ENCODE measurements at regions not wholly inside any gene's neighbourhood (a gene's known extent, or its start where the extent isn't known, plus 50 kb on each side); places are given as distances from the start of the nearest gene placed in this dataset.
"Not testable (repeated sequence)": the region's sequence is repeated elsewhere in the genome, so short reads cannot be mapped to it uniquely, and the experiment has no call there.

- no peak overlapping the region for H3K27ac ChIP-seq (ENCODE audit: low read depth in 2 of 2, low read length in 1 of 2)
- H3K4me3 ChIP-seq (ENCODE audit: low read depth in 1 of 2, low read length in 2 of 2): no peak overlapping the region
- no peaks in the 10 kb centered on the region for H3K27me3 ChIP-seq (ENCODE audit: control insufficient read depth in 1 of 2, insufficient read depth in 2 of 2, low read length in 2 of 2)
- no peaks in the 10 kb centered on the region for H3K9me3 ChIP-seq (ENCODE audit: control insufficient read depth in 2 of 2, insufficient read depth in 1 of 2, low read depth in 1 of 2, low read length in 1 of 2)
- 9 to 13% methylated on average over 29 of the region's 29 CpGs for WGBS, 2 donors
- H3K4me1 ChIP-seq (ENCODE audit: control insufficient read depth in 2 of 2, insufficient read depth in 2 of 2, low read length in 1 of 2): peaks cover 0 to 2% of the 10 kb centered on the region in 2 donors
- no peaks in the 10 kb centered on the region for H3K36me3 ChIP-seq (ENCODE audit: control insufficient read depth in 2 of 2, insufficient read depth in 2 of 2, low read length in 1 of 2)
These were observed 468.3 kb downstream of the AACS start for GRCh38 chr12:125533434-125534029.

GRCh38 chr12:125538401-125539199 lies 473.4 kb downstream of the AACS start:
- H3K27ac ChIP-seq (ENCODE audit: low read depth in 2 of 2, low read length in 1 of 2): no peak overlapping the region
- WGBS, 2 donors: 77 to 78% methylated on average over 11 of the region's 11 CpGs

DNA sequence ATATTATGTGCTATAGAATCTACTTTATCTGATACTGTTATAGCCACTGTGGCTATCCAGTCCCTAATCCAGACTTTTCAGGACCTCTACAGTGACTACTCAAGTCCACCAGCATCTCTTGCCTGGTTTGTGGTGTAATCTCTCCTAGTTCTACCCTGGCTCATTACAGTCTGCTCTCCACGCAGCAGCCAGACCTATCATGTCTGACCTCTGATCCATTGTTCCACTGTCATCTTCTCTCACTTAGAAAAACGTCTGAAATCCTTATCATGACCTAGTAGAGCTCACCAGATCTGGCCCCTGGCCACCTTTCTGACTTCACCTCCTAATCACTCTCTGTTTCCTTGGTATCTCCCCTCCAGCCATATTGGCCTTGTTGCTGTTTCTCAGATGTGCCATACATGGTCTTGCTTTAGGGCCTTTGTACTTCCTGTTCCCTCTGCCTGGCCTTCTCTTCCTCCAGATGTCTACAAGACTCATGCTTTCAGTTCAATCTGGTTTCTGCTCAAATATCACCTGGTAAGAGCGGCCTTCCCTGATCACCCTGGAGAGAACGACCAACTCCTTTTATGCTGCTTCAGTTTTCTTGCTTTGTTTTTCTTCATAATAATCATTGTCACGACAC lies 475.5 kb downstream of the AACS start:
- 61 to 66% methylated on average over 5 of the region's 5 CpGs for WGBS, 2 donors
- Histone ChIP-seq H3K27me3 (ENCODE audit: control insufficient read depth in 1 of 2, insufficient read depth in 2 of 2, low read length in 2 of 2) (no peaks in the 10 kb centered on the region), H3K9me3 (ENCODE audit: control insufficient read depth in 2 of 2, insufficient read depth in 1 of 2, low read depth in 1 of 2, low read length in 1 of 2) (no peaks in the 10 kb centered on the region), H3K4me3 (ENCODE audit: low read depth in 1 of 2, low read length in 2 of 2) (no peak overlapping the region), H3K27ac (ENCODE audit: low read depth in 2 of 2, low read length in 1 of 2) (no peak overlapping the region), H3K36me3 (ENCODE audit: control insufficient read depth in 2 of 2, insufficient read depth in 2 of 2, low read length in 1 of 2) (no peaks in the 10 kb centered on the region), H3K4me1 (ENCODE audit: control insufficient read depth in 2 of 2, insufficient read depth in 2 of 2, low read length in 1 of 2) (no peaks in the 10 kb centered on the region)

More at GRCh38 chr12:125538401-125539199, 473.4 kb downstream of the AACS start:
- Histone ChIP-seq H3K9me3 (ENCODE audit: control insufficient read depth in 2 of 2, insufficient read depth in 1 of 2, low read depth in 1 of 2, low read length in 1 of 2) (no peaks in the 10 kb centered on the region), H3K27me3 (ENCODE audit: control insufficient read depth in 1 of 2, insufficient read depth in 2 of 2, low read length in 2 of 2) (no peaks in the 10 kb centered on the region), H3K36me3 (ENCODE audit: control insufficient read depth in 2 of 2, insufficient read depth in 2 of 2, low read length in 1 of 2) (no peaks in the 10 kb centered on the region), H3K4me3 (ENCODE audit: low read depth in 1 of 2, low read length in 2 of 2) (no peak overlapping the region), H3K4me1 (ENCODE audit: control insufficient read depth in 2 of 2, insufficient read depth in 2 of 2, low read length in 1 of 2) (peaks cover 0 to under 1% of the 10 kb centered on the region in 2 donors)

GRCh38 chr12:125544960-125545359 lies 479.7 kb downstream of the AACS start:
- Histone ChIP-seq H3K27ac (ENCODE audit: low read depth in 2 of 2, low read length in 1 of 2) (no peak overlapping the region), H3K4me3 (ENCODE audit: low read depth in 1 of 2, low read length in 2 of 2) (no peak overlapping the region), H3K9me3 (ENCODE audit: control insufficient read depth in 2 of 2, insufficient read depth in 1 of 2, low read depth in 1 of 2, low read length in 1 of 2) (no peaks in the 10 kb centered on the region), H3K36me3 (ENCODE audit: control insufficient read depth in 2 of 2, insufficient read depth in 2 of 2, low read length in 1 of 2) (no peaks in the 10 kb centered on the region), H3K4me1 (ENCODE audit: control insufficient read depth in 2 of 2, insufficient read depth in 2 of 2, low read length in 1 of 2) (no peaks in the 10 kb centered on the region), H3K27me3 (ENCODE audit: control insufficient read depth in 1 of 2, insufficient read depth in 2 of 2, low read length in 2 of 2) (no peaks in the 10 kb centered on the region)
- WGBS, 2 donors: 81 to 90% methylated on average over 3 of the region's 3 CpGs

- H3K4me3 ChIP-seq (ENCODE audit: low read depth in 1 of 2, low read length in 2 of 2): no peak overlapping the region
- no peaks in the 10 kb centered on the region for H3K36me3 ChIP-seq (ENCODE audit: control insufficient read depth in 2 of 2, insufficient read depth in 2 of 2, low read length in 1 of 2)
- H3K4me1 ChIP-seq (ENCODE audit: control insufficient read depth in 2 of 2, insufficient read depth in 2 of 2, low read length in 1 of 2): no peaks in the 10 kb centered on the region
- 67 to 81% methylated on average over 4 of the region's 4 CpGs for WGBS, 2 donors
- H3K9me3 ChIP-seq (ENCODE audit: control insufficient read depth in 2 of 2, insufficient read depth in 1 of 2, low read depth in 1 of 2, low read length in 1 of 2): no peaks in the 10 kb centered on the region
- no peak overlapping the region for H3K27ac ChIP-seq (ENCODE audit: low read depth in 2 of 2, low read length in 1 of 2)
- H3K27me3 ChIP-seq (ENCODE audit: control insufficient read depth in 1 of 2, insufficient read depth in 2 of 2, low read length in 2 of 2): no peaks in the 10 kb centered on the region
These were observed 483.9 kb downstream of the AACS start for GRCh38 chr12:125549171-125549570.

GRCh38 chr12:125549836-125550235 lies 484.6 kb downstream of the AACS start:
- Histone ChIP-seq H3K27ac (ENCODE audit: low read depth in 2 of 2, low read length in 1 of 2) (no peak overlapping the region), H3K4me1 (ENCODE audit: control insufficient read depth in 2 of 2, insufficient read depth in 2 of 2, low read length in 1 of 2) (no peaks in the 10 kb centered on the region), H3K27me3 (ENCODE audit: control insufficient read depth in 1 of 2, insufficient read depth in 2 of 2, low read length in 2 of 2) (no peaks in the 10 kb centered on the region), H3K9me3 (ENCODE audit: control insufficient read depth in 2 of 2, insufficient read depth in 1 of 2, low read depth in 1 of 2, low read length in 1 of 2) (no peaks in the 10 kb centered on the region), H3K4me3 (ENCODE audit: low read depth in 1 of 2, low read length in 2 of 2) (no peak overlapping the region), H3K36me3 (ENCODE audit: control insufficient read depth in 2 of 2, insufficient read depth in 2 of 2, low read length in 1 of 2) (no peaks in the 10 kb centered on the region)
- WGBS, 2 donors: 69 to 76% methylated on average over 4 of the region's 4 CpGs

GRCh38 chr12:125552295-125552694 lies 487.1 kb downstream of the AACS start:
- no peaks in the 10 kb centered on the region for H3K27me3 ChIP-seq (ENCODE audit: control insufficient read depth in 1 of 2, insufficient read depth in 2 of 2, low read length in 2 of 2)
- no peaks in the 10 kb centered on the region for H3K4me1 ChIP-seq (ENCODE audit: control insufficient read depth in 2 of 2, insufficient read depth in 2 of 2, low read length in 1 of 2)
- H3K9me3 ChIP-seq (ENCODE audit: control insufficient read depth in 2 of 2, insufficient read depth in 1 of 2, low read depth in 1 of 2, low read length in 1 of 2): no peaks in the 10 kb centered on the region
- 72 to 79% methylated on average over 4 of the region's 4 CpGs for WGBS, 2 donors
- no peak overlapping the region for H3K4me3 ChIP-seq (ENCODE audit: low read depth in 1 of 2, low read length in 2 of 2)
- H3K27ac ChIP-seq (ENCODE audit: low read depth in 2 of 2, low read length in 1 of 2): no peak overlapping the region
- H3K36me3 ChIP-seq (ENCODE audit: control insufficient read depth in 2 of 2, insufficient read depth in 2 of 2, low read length in 1 of 2): no peaks in the 10 kb centered on the region

- not testable (repeated sequence) for H3K27ac ChIP-seq (ENCODE audit: low read depth in 2 of 2, low read length in 1 of 2); H3K36me3 ChIP-seq (ENCODE audit: control insufficient read depth in 2 of 2, insufficient read depth in 2 of 2, low read length in 1 of 2); H3K4me1 ChIP-seq (ENCODE audit: control insufficient read depth in 2 of 2, insufficient read depth in 2 of 2, low read length in 1 of 2); H3K4me3 ChIP-seq (ENCODE audit: low read depth in 1 of 2, low read length in 2 of 2); H3K27me3 ChIP-seq (ENCODE audit: control insufficient read depth in 1 of 2, insufficient read depth in 2 of 2, low read length in 2 of 2); H3K9me3 ChIP-seq (ENCODE audit: control insufficient read depth in 2 of 2, insufficient read depth in 1 of 2, low read depth in 1 of 2, low read length in 1 of 2)
- 94 to 95% methylated on average over 5 of the region's 5 CpGs for WGBS, 2 donors
These were observed 495.8 kb downstream of the AACS start for GRCh38 chr12:125561008-125561407.

DNA sequence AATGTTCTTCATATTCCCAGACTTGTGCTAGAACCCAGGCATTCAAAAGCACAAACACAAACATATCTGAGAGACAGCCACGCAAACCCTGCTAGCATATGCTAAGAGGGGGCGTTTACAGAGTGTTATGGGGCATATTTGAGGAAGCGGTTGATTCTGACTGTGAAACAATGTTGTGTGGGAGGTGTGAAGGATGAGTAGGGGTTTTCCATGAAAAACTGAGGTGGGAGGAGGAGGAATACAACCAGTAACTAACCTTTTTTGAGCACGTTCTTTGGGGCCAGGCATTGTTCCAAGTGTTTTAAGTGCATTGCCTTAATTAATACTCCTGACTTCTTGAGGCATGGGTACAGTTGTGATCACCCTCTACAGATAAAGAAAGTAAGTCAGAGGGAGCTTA lies 499.5 kb downstream of the AACS start:
- H3K4me1 ChIP-seq (ENCODE audit: control insufficient read depth in 2 of 2, insufficient read depth in 2 of 2, low read length in 1 of 2): no peaks in the 10 kb centered on the region
- no peak overlapping the region for H3K4me3 ChIP-seq (ENCODE audit: low read depth in 1 of 2, low read length in 2 of 2)
- no peaks in the 10 kb centered on the region for H3K27me3 ChIP-seq (ENCODE audit: control insufficient read depth in 1 of 2, insufficient read depth in 2 of 2, low read length in 2 of 2)
- H3K27ac ChIP-seq (ENCODE audit: low read depth in 2 of 2, low read length in 1 of 2): no peak overlapping the region
- no peaks in the 10 kb centered on the region for H3K36me3 ChIP-seq (ENCODE audit: control insufficient read depth in 2 of 2, insufficient read depth in 2 of 2, low read length in 1 of 2)
- WGBS, 2 donors: 76 to 77% methylated on average over 4 of the region's 4 CpGs
- H3K9me3 ChIP-seq (ENCODE audit: control insufficient read depth in 2 of 2, insufficient read depth in 1 of 2, low read depth in 1 of 2, low read length in 1 of 2): peaks cover 0 to 4% of the 10 kb centered on the region in 2 donors
